HG02571 (cell line): ENCODE measurements at regions not wholly inside any gene's neighbourhood (a gene's known extent, or its start where the extent isn't known, plus 50 kb on each side); places are given as distances from the start of the nearest gene placed in this dataset.
"Not testable (repeated sequence)": the region's sequence is repeated elsewhere in the genome, so short reads cannot be mapped to it uniquely, and the experiment has no call there.

Experiments used
- ATAC-seq: cut with Tn5 transposase; IDR thresholded peaks from one replicate; pipeline ENCODE4 v1.9.1; 2021; ENCODE audit warnings: mild to moderate bottlenecking, moderate library complexity; ENCODE audit not compliant: unreplicated experiment

DNA sequence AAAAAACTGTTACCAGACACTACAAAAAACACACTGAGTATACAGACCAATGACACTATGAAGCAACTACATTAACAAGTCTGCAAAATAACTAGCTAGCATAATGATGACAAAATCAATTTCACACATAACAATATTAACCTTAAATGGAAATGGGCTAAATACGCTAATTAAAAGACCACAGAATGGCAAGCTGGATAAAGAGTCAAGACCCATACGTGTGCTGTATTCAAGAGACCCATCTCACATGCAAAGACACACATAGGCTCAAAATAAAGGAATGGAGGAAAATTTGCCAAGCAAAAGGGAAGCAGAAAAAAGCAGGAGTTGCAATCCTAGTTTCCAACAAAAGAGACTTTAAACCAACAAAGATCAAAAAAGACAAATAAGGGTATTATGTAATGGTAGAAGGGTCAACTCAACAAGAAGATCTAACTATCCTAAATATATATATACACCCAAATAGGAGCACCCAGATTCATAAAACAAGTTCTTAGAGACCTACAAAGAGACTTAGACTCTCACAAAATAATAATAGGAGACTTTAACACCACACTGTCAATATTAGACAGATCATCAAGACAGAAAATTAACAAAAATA lies 158.6 kb downstream of the ALDH8A1 start:
- ATAC-seq: not testable (repeated sequence)

DNA sequence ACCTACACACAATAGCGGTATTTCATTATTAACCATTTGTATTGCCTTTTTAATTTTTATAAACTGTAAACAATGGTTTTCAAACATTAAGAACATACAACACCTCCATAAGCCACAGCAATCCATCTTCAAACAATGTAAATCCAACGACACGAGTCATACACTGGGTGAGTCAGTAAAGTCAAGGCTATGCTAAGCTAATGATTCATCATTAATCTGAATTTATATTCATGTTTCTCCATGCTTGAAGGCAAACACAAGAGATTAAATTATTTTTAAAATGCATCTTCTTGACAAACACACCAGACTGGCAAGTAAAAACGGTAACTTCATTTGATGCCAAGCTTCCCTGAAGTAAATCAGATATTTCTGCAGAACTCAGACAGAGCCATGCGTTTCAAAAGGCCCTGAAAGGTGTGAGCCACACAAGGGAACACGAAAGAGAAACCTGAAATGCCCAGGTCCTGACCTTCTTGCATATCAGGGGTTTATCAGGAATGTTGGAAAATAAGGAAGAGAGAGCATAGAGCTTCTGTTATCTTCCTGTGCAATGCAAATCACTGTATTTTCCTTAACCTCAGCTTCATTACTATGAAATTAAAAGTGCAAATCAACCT lies 162.5 kb downstream of the ALDH8A1 start:
- no peak for ATAC-seq

DNA sequence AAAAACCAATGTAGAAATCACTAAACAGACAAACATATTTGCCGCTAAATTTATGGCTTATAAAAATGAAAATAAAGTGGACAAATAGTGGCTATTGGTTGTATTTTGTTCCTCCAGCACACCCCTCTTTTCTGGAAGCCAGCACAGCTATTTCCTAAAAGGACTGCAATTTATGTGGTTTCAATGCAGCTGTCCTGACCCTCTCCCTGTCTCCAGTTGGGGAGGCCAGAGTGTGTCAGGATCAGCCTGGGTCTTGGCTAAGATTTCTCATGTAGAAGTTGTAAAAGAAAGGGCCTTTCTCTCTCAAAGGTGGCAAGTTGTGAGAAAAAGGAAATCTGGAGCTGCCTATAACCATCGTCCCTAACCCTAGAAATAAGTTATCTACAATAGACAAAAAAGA lies 165.6 kb downstream of the ALDH8A1 start:
- ATAC-seq: no peak

DNA sequence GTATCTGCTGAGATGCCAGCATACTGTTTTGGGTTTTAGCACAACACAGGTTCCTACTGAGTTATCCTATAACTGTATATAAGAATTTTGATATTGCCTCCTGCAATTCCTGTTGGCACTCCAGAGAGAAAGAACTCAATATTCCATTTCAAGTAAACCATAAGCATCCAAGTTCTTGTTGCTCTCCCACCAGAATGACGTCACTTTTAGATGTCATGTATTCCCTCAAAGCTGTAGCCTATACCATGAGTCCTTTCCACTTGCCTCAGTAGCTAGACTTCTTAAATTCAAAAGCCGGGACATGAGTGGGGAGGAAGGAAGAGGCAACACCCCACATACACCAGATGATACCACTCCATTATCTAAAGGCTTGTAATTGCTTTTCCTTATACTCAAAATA lies 171.5 kb downstream of the ALDH8A1 start:
- no peak for ATAC-seq

- no peak for ATAC-seq
Measured at GRCh38 chr6:134774201-134774638, 175.7 kb downstream of the ALDH8A1 start.

- no peak for ATAC-seq
Measured at GRCh38 chr6:134772671-134773360, 177.1 kb downstream of the ALDH8A1 start.

DNA sequence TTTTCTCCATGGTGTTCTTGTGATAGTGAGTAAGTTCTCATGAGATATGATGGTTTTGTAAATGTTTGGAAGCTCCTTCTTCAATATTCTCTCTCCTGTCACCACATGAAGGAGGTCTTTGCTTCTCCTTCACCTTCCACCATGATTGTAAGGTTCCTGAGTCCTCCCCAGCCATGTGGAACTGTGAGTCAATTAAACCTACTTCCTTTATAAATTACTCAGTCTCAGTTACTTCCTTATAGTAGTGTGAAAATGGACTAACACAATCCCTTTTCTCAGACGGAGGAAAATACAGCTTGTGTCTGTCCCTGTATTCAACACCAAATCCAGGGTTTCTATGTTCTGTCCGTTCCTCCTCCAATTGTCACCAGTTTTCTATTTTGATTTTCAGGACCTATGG lies 181.0 kb downstream of the ALDH8A1 start:
- ATAC-seq: no peak

DNA sequence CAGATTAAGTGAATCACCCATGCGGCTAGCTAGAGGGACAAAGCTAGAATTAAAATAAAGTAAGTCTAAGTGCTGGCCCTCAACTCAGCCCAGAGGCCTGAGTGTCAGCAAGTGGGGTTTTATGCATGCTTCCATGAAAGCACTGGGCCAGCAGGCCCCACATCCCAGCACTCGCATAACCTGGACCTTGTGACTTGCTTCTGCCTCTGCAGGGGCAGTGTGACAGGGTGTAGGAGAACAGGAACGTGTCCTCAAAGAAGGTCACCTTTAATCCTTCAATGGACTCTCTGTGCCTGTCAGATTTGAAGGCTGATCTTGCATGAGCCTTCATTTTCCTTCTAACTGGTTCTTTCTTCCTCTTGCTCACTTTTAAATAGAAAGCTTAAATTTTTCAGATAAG lies 183.4 kb downstream of the ALDH8A1 start:
- no peak for ATAC-seq

DNA sequence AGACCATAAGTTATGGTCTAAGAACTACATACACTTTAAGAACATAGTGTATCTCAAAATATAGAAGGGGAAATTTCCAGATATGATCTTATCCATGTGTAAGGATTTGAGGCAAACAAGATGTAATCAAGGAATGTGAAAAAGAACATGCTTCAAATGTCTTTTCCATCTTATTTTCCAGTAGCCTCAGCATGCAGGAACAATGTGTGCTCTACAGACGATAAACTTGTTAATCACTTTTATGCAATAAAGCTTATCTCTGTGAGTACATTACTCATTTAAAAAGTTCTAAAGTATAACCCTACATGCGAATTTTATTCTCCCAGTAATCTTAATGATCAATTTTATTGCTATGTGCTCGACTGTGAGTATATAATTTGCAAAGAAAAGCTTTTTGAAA lies 185.2 kb downstream of the ALDH8A1 start:
- ATAC-seq: no peak

- ATAC-seq: not testable (repeated sequence)
Measured at GRCh38 chr6:134763575-134763974, 186.3 kb downstream of the ALDH8A1 start.

GRCh38 chr6:134758621-134759020 lies 191.3 kb downstream of the ALDH8A1 start:
- ATAC-seq: no peak

GRCh38 chr6:134757911-134758361 lies 192.0 kb downstream of the ALDH8A1 start:
- ATAC-seq: no peak

GRCh38 chr6:134756374-134757025 lies 193.4 kb downstream of the ALDH8A1 start:
- ATAC-seq: no peak

DNA sequence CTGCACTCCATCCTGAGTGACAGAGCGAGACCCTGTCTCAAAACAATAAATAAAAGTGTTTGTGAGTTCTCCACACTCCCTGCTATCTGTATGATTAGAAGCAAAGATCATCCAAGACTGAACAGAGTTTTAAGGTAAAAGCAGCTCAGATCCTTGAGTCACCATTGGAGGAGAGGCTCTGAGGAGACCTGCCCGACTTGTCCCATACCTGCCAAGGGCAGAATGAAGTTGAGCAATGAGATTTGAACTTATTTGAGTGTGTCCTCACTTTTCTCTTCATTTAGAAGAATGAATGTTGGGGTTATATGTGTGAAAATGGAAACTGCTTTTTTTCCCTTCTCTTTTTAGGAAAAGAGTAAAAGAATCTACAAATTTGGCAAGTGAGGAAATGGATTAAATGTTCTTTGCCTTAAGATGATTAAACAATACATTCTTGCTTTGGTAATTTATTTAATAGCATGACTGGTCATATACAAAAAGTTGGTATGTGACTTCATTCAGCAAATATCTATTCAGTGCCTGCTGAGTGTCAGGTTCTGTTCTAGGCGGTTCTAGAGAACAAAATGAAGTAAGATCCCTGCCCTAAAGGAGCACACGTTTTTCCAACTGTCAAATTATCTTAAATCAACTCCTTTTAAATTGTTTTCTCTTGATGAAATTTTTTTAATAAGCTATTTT lies 195.7 kb downstream of the ALDH8A1 start:
- ATAC-seq: no peak

DNA sequence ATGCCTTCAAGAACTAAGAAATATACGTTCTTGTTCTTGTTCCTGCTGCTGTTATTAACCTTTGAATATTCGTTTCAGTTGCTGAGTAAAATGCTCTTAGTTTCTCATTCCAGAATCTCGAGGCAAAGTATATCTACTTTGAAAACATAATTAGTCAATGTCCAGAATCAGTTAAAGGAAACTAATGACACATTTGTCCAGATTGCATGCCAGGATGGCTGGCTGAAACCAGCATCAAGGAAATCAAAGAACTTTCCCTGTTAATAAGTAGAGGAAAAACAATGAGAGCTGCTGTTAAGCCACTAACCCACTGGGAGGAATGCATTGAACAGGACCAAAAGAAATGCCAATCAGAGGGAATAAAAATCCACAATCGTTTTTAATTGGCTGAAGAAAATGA lies 196.9 kb downstream of the ALDH8A1 start:
- no peak for ATAC-seq

- no peak for ATAC-seq
Measured at GRCh38 chr6:134752445-134752844, 197.5 kb downstream of the ALDH8A1 start.

GRCh38 chr6:134750669-134751068 lies 199.2 kb downstream of the ALDH8A1 start:
- no peak for ATAC-seq

DNA sequence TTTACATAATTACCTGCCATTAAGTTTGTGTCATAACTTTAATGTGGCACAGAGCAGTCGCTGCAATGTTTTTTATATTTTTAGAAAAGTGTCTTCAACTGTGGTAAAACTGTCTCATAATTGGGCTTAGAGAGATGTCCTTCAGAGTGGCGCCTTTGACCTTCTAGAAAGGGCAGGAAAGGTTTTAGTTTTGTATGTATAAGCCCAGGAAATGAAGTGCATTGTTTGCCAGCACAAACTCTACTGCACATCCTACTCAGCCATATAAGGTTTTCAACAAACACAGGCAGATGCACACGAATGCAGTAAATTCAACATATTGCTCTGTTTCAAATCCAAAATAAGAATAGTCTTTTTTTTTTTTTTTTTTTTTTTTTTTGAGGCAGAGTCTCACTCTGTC lies 201.4 kb downstream of the ALDH8A1 start:
- ATAC-seq: no peak

- ATAC-seq: not testable (repeated sequence)
Measured at GRCh38 chr6:134747197-134747596, 202.7 kb downstream of the ALDH8A1 start.

DNA sequence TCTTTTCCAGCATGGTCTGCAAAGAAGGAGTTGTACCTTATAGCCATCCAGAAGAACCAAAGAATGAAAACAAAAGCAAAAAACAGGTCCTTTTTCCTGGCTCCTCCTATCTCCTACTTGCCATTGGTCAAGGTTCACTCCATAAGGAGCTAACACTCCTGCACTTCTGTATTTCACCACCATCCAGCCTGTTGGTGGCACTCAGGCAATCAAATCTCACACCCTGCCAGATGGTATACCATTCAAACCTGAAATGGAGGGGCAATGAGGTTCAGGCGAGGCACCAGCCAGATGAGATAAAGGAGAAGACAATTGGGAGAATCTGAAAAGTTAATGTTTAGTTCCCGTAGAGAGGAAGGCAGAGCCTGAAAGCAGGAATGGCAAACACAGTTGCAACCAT lies 203.8 kb downstream of the ALDH8A1 start:
- ATAC-seq: no peak

DNA sequence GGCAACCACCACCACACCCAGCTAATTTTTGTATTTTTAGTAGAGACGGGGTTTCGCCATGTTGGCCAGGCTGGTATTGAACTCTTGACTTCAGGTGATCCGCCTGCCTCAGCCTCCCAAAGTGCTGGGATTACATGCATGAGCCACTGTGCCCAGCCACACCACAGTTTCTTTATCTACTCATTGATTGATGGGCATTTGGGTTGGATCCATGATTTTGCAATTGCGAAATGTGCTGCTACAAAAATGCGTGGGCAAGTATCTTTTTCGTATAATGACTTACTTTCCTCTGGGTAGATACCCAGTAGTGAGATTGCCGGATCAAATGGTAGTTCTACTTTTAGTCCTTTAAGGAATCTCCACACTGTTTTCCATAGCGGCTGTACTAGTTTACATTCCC lies 204.7 kb downstream of the ALDH8A1 start:
- not testable (repeated sequence) for ATAC-seq
